ENCODE measurements at regions not wholly inside any gene's neighbourhood (a gene's known extent, or its start where the extent isn't known, plus 50 kb on each side); places are given as distances from the start of the nearest gene placed in this dataset.
"Not testable (repeated sequence)": the region's sequence is repeated elsewhere in the genome, so short reads cannot be mapped to it uniquely, and the experiment has no call there.

- no peak for DNase-seq (ENCODE audit: low spot score)
Measured at GRCh38 chr1:90296327-90296726, 301.4 kb downstream of the ZNF326 start.

- no peak for DNase-seq (ENCODE audit: low spot score)
Measured at GRCh38 chr1:90295534-90295933, 300.6 kb downstream of the ZNF326 start.

GRCh38 chr1:90291431-90292216 is 296.7 kb downstream of the ZNF326 start:
- no peak for DNase-seq (ENCODE audit: low spot score)

- no peak for DNase-seq (ENCODE audit: low spot score)
Measured at GRCh38 chr1:90282811-90283210, 287.9 kb downstream of the ZNF326 start.

- DNase-seq (ENCODE audit: low spot score), result not testable (repeated sequence)
Measured at GRCh38 chr1:90281886-90282285, 287.0 kb downstream of the ZNF326 start.

- DNase-seq (ENCODE audit: low spot score), result no peak
Measured at GRCh38 chr1:90277270-90277669, 282.4 kb downstream of the ZNF326 start.

- no peak for DNase-seq (ENCODE audit: low spot score)
Measured at GRCh38 chr1:90274376-90274775, 279.5 kb downstream of the ZNF326 start.

GRCh38 chr1:90273241-90273774 is 278.4 kb downstream of the ZNF326 start:
- no peak for DNase-seq (ENCODE audit: low spot score)

- no peak for DNase-seq (ENCODE audit: low spot score)
Measured at GRCh38 chr1:90262791-90263190, 267.9 kb downstream of the ZNF326 start.

- DNase-seq (ENCODE audit: low spot score), result no peak
Measured at GRCh38 chr1:90262286-90262685, 267.4 kb downstream of the ZNF326 start.

- DNase-seq (ENCODE audit: low spot score), result no peak
Measured at GRCh38 chr1:90246069-90246468, 251.2 kb downstream of the ZNF326 start.

- DNase-seq (ENCODE audit: low spot score), result no peak
Measured at GRCh38 chr1:90236493-90236892, 241.6 kb downstream of the ZNF326 start.

- no peak for DNase-seq (ENCODE audit: low spot score)
Measured at GRCh38 chr1:90223401-90223800, 228.5 kb downstream of the ZNF326 start.

GRCh38 chr1:90220941-90221693 is 226.2 kb downstream of the ZNF326 start:
- no peak for DNase-seq (ENCODE audit: low spot score)

- DNase-seq (ENCODE audit: low spot score), result no peak
Measured at GRCh38 chr1:90220496-90220895, 225.6 kb downstream of the ZNF326 start.

GRCh38 chr1:90219166-90219871 is 224.4 kb downstream of the ZNF326 start:
- DNase-seq (ENCODE audit: low spot score), result not testable (repeated sequence)

GRCh38 chr1:90210633-90211491 is 216.0 kb downstream of the ZNF326 start:
- no peak for DNase-seq (ENCODE audit: low spot score)

- DNase-seq (ENCODE audit: low spot score), result no peak
Measured at GRCh38 chr1:90208949-90209348, 214.0 kb downstream of the ZNF326 start.

GRCh38 chr1:90206260-90206659 is 211.3 kb downstream of the ZNF326 start:
- DNase-seq (ENCODE audit: low spot score), result no peak

GRCh38 chr1:90204780-90205179 is 209.9 kb downstream of the ZNF326 start:
- no peak for DNase-seq (ENCODE audit: low spot score)

GRCh38 chr1:90204023-90204590 is 209.2 kb downstream of the ZNF326 start:
- no peak for DNase-seq (ENCODE audit: low spot score)

All from putamen (tissue), 1 donor.